GM19035 (cell line): ENCODE measurements at regions not wholly inside any gene's neighbourhood (a gene's known extent, or its start where the extent isn't known, plus 50 kb on each side); places are given as distances from the start of the nearest gene placed in this dataset.
"Not testable (repeated sequence)": the region's sequence is repeated elsewhere in the genome, so short reads cannot be mapped to it uniquely, and the experiment has no call there.

Experiments
- ATAC-seq: cut with Tn5 transposase; IDR thresholded peaks from one replicate; pipeline ENCODE4 v1.9.1; 2021; ENCODE audit not compliant: unreplicated experiment

- ATAC-seq: no peak
Observed at GRCh38 chr7:109577265-109577664, 1007.6 kb downstream of the DNAJB9 start.

- ATAC-seq: no peak
Observed at GRCh38 chr7:109579901-109580300, 1010.2 kb downstream of the DNAJB9 start.

GRCh38 chr7:109582211-109582610, 1012.5 kb downstream of the DNAJB9 start:
- no peak for ATAC-seq

- not testable (repeated sequence) for ATAC-seq
Observed at GRCh38 chr7:109596948-109597347, 1027.3 kb downstream of the DNAJB9 start.

- ATAC-seq: no peak
Observed at GRCh38 chr7:109611656-109612055, 1042.0 kb downstream of the DNAJB9 start.

GRCh38 chr7:109616551-109617069, 1046.9 kb downstream of the DNAJB9 start:
- ATAC-seq: no peak

- no peak for ATAC-seq
Observed at GRCh38 chr7:109622320-109622719, 1052.6 kb downstream of the DNAJB9 start.

GRCh38 chr7:109632890-109633289, 1063.2 kb downstream of the DNAJB9 start:
- not testable (repeated sequence) for ATAC-seq

GRCh38 chr7:109635374-109635773, 1065.7 kb downstream of the DNAJB9 start:
- no peak for ATAC-seq

GRCh38 chr7:109637428-109637990, 1067.8 kb downstream of the DNAJB9 start:
- no peak for ATAC-seq

GRCh38 chr7:109638321-109638720, 1068.6 kb downstream of the DNAJB9 start:
- no peak for ATAC-seq

- no peak for ATAC-seq
Observed at GRCh38 chr7:109639561-109639960, 1069.9 kb downstream of the DNAJB9 start.

- no peak for ATAC-seq
Observed at GRCh38 chr7:109641445-109641844, 1071.8 kb downstream of the DNAJB9 start.

- no peak for ATAC-seq
Observed at GRCh38 chr7:109646124-109646523, 1076.5 kb downstream of the DNAJB9 start.

- ATAC-seq: not testable (repeated sequence)
Observed at GRCh38 chr7:109646594-109646993, 1076.9 kb downstream of the DNAJB9 start.

GRCh38 chr7:109647263-109647662, 1077.6 kb downstream of the DNAJB9 start:
- ATAC-seq: not testable (repeated sequence)

GRCh38 chr7:109659261-109659660, 1089.6 kb downstream of the DNAJB9 start:
- ATAC-seq: no peak

- ATAC-seq: no peak
Observed at GRCh38 chr7:109660401-109660800, 1090.7 kb downstream of the DNAJB9 start.

- no peak for ATAC-seq
Observed at GRCh38 chr7:109663806-109664205, 1094.1 kb downstream of the DNAJB9 start.

- not testable (repeated sequence) for ATAC-seq
Observed at GRCh38 chr7:109687269-109687668, 1117.6 kb downstream of the DNAJB9 start.

GRCh38 chr7:109692613-109693012, 1122.9 kb downstream of the DNAJB9 start:
- ATAC-seq: not testable (repeated sequence)

- ATAC-seq: no peak
Observed at GRCh38 chr7:109694149-109695071, 1124.7 kb downstream of the DNAJB9 start.
